ENCODE measurements at regions not wholly inside any gene's neighbourhood (a gene's known extent, or its start where the extent isn't known, plus 50 kb on each side); places are given as distances from the start of the nearest gene placed in this dataset.

- Mint-ChIP-seq H3K4me3 (ENCODE audit: unreplicated experiment) (no peak overlapping the region), H3K36me3 (ENCODE audit: insufficient read depth, unreplicated experiment) (no peaks in the 10 kb centered on the region), H3K9me3 (ENCODE audit: unreplicated experiment) (peaks cover 8% of the 10 kb centered on the region), H3K27me3 (ENCODE audit: insufficient read depth, unreplicated experiment) (no peaks in the 10 kb centered on the region), H3K4me1 (ENCODE audit: insufficient read depth, unreplicated experiment) (no peaks in the 10 kb centered on the region), H3K27ac (ENCODE audit: low read depth, unreplicated experiment) (no peak overlapping the region)
- ChIA-PET POLR2A (no interaction called here), CTCF (no interaction called here)
- no TSS peak for BruUV-seq (replicated peaks)
- no peak for TF ChIP-seq CTCF (IDR thresholded peaks at IDR 0.05; ENCODE audit: unreplicated experiment)
- intact Hi-C loops (cut with micrococcal nuclease), result no loop called here
- DNase-seq (ENCODE audit: unreplicated experiment), result no peak
These were observed 491.5 kb downstream of the OLFM4 start for GRCh38 chr13:53520132-53520531.

- TF ChIP-seq CTCF (IDR thresholded peaks at IDR 0.05; ENCODE audit: unreplicated experiment), result no peak
- intact Hi-C loops (cut with micrococcal nuclease), result no loop called here
- Mint-ChIP-seq H3K9me3 (ENCODE audit: unreplicated experiment) (no peaks in the 10 kb centered on the region), H3K4me1 (ENCODE audit: insufficient read depth, unreplicated experiment) (no peaks in the 10 kb centered on the region), H3K4me3 (ENCODE audit: unreplicated experiment) (no peak overlapping the region), H3K27ac (ENCODE audit: low read depth, unreplicated experiment) (no peak overlapping the region), H3K27me3 (ENCODE audit: insufficient read depth, unreplicated experiment) (no peaks in the 10 kb centered on the region), H3K36me3 (ENCODE audit: insufficient read depth, unreplicated experiment) (no peaks in the 10 kb centered on the region)
- ChIA-PET POLR2A (no interaction called here), CTCF (interaction anchor here (0.6 kb wide), 1 partner anchor 23 kb away, joined by 3 read pairs; no protein-coding TSS in a partner anchor)
- no peak for DNase-seq (ENCODE audit: unreplicated experiment)
- no TSS peak for BruUV-seq (replicated peaks)
These were observed 493.4 kb downstream of the OLFM4 start for GRCh38 chr13:53522034-53522433.

- intact Hi-C loops (cut with micrococcal nuclease), result no loop called here
- no peaks in the 10 kb centered on the region for H3K36me3 Mint-ChIP-seq (ENCODE audit: insufficient read depth, unreplicated experiment)
- no peak overlapping the region for H3K4me3 Mint-ChIP-seq (ENCODE audit: unreplicated experiment)
- no peak overlapping the region for H3K27ac Mint-ChIP-seq (ENCODE audit: low read depth, unreplicated experiment)
- BruUV-seq (replicated peaks), result no TSS peak
- H3K9me3 Mint-ChIP-seq (ENCODE audit: unreplicated experiment), result peaks cover 16% of the 10 kb centered on the region
- no peak for TF ChIP-seq CTCF (IDR thresholded peaks at IDR 0.05; ENCODE audit: unreplicated experiment)
- no peaks in the 10 kb centered on the region for H3K4me1 Mint-ChIP-seq (ENCODE audit: insufficient read depth, unreplicated experiment)
- no peak for DNase-seq (ENCODE audit: unreplicated experiment)
- CTCF ChIA-PET, result interaction anchor here (0.7 kb wide), 1 partner anchor 590 kb away, joined by 3 read pairs; no protein-coding TSS in a partner anchor
- no peaks in the 10 kb centered on the region for H3K27me3 Mint-ChIP-seq (ENCODE audit: insufficient read depth, unreplicated experiment)
- POLR2A ChIA-PET, result no interaction called here
These were observed 509.0 kb downstream of the OLFM4 start for GRCh38 chr13:53537586-53537985.

GRCh38 chr13:53545340-53545941 is 516.8 kb downstream of the OLFM4 start:
- TF ChIP-seq CTCF (IDR thresholded peaks at IDR 0.05; ENCODE audit: unreplicated experiment), result no peak
- ChIA-PET POLR2A (no interaction called here), CTCF (no interaction called here)
- no peaks in the 10 kb centered on the region for H3K9me3 Mint-ChIP-seq (ENCODE audit: unreplicated experiment)
- H3K36me3 Mint-ChIP-seq (ENCODE audit: insufficient read depth, unreplicated experiment), result no peaks in the 10 kb centered on the region
- no TSS peak for BruUV-seq (replicated peaks)
- DNase-seq (ENCODE audit: unreplicated experiment), result no peak
- no peaks in the 10 kb centered on the region for H3K4me1 Mint-ChIP-seq (ENCODE audit: insufficient read depth, unreplicated experiment)
- intact Hi-C loops (cut with micrococcal nuclease), result no loop called here
- no peak overlapping the region for H3K27ac Mint-ChIP-seq (ENCODE audit: low read depth, unreplicated experiment)
- H3K27me3 Mint-ChIP-seq (ENCODE audit: insufficient read depth, unreplicated experiment), result no peaks in the 10 kb centered on the region
- H3K4me3 Mint-ChIP-seq (ENCODE audit: unreplicated experiment), result no peak overlapping the region

Measured in MCF 10A (cell line).